C1 segment of cervical spinal cord (tissue), 14 donors: ENCODE measurements at regions not wholly inside any gene's neighbourhood (a gene's known extent, or its start where the extent isn't known, plus 50 kb on each side); places are given as distances from the start of the nearest gene placed in this dataset.

Source experiments
- DNase-seq, 14 donors: peaks; one replicate each; lab custom pipeline; 2025; lab: John Stamatoyannopoulos, UW

- DNase-seq: no peak
Measured at GRCh38 chr7:46032942-46033341, 111.9 kb upstream of the IGFBP3 start.

GRCh38 chr7:46032353-46032752 lies 111.3 kb upstream of the IGFBP3 start:
- DNase-seq: no peak

GRCh38 chr7:46029111-46029704 lies 108.1 kb upstream of the IGFBP3 start:
- no peak for DNase-seq

DNA sequence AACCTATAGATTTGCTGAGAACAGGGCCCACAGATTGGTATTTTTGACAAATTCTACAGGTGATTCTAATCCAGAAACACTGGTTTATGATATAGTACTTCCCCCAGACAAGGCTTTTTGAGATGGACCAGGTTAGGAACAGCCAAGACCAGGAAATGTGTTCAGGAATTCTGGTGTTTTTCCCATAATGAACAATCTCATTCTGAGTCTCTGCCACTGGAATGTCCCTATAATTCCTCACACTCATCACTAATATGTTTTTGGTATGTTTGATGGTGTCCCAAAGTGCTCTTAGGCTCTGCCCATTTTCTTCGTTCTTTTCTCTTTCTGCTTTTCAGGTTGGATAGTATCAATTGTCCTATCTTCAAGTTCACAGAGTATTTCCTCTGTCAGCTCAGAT lies 107.2 kb upstream of the IGFBP3 start:
- no peak for DNase-seq

GRCh38 chr7:46026741-46027140 lies 105.7 kb upstream of the IGFBP3 start:
- DNase-seq: no peak

DNA sequence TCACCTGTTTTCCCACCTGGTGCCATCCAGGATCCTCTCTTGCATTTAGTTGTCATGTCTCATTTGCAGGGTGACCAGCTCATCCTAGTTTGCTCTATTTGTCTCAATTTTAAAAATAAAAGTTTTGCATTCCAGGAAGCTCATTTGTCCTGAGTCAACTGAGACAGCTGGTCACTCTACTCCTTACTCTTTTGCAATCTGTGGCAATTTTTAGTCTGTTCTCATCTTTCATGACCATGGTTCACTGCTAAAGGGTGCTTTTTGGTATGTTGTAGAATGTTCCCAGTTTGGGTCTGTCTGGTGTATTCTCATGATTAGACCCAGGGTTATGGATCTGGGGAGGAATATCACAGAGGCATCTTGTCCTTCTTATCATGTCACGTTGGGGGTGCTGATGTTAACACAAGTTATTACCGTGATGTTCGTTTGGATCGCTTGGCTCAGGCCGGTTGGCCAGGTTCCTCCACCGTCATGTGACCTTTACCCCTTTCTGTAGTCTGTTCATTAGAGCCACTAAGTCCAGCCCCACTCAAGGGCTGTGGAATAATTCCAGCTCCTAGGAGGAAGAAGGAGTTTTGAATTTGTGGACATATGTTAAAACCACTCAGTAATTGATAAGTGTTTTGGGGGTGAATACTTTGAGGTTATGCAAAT lies 103.3 kb upstream of the IGFBP3 start:
- no peak for DNase-seq

DNA sequence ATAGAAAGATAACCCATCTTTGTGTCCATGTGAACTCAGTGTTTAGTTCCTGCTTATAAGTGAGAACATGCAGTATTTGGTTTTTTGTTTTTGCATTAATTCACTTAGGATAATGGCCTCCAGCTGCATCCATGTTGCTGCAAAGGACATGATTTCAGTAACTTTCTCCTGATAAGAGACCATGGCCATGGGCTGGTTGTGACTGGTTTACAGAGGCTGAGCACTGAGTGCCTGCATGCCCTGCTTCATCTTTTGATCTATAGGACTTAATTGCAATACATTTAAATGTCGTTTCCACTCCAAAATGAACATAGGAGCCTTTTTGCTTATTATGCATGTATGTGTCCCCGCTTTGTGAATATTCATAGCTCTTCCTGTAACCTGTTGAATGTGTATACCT lies 101.3 kb upstream of the IGFBP3 start:
- DNase-seq: no peak

- DNase-seq: no peak
Measured at GRCh38 chr7:46015107-46015868, 94.2 kb upstream of the IGFBP3 start.

DNA sequence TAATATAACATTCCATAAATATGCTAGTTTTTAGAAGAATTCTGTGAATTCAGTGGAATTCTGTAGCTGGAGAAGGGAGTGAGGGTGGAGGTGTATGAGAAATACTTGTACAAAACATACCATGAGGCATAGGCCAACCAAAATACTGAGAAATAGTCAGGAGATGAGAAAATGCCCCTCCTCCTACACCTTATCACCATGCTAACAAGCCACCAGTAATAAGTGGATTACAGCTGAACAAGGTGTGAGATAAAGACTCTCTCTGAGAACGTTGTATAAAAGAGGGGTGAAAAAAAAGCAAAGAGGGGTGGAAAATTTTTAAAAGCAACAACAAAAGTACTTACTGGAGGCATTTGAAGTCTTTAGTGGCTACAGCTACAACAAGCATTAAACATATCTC lies 90.4 kb upstream of the IGFBP3 start:
- DNase-seq: no peak

DNA sequence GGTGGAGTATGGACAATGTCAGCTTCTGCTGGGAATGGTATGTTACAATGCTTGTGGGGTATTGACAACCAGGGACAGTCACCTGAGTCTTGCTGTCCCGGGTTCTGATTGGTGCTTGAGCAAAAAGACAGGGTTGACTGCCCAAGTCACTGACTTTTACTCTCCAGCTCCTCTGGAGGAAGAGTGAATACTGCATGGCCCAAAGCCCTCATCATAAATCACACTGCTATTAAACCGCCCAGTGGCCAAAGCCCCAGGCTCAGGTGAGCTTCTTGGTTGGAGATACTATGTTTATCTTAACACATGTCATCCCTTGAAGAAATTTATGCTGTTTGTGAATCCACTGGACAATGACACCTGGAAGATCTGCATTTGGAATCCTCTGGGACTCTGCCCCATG lies 90.0 kb upstream of the IGFBP3 start:
- DNase-seq: no peak

- no peak for DNase-seq
Measured at GRCh38 chr7:46009211-46009610, 88.1 kb upstream of the IGFBP3 start.

- no peak for DNase-seq
Measured at GRCh38 chr7:46007990-46008643, 87.0 kb upstream of the IGFBP3 start.

DNA sequence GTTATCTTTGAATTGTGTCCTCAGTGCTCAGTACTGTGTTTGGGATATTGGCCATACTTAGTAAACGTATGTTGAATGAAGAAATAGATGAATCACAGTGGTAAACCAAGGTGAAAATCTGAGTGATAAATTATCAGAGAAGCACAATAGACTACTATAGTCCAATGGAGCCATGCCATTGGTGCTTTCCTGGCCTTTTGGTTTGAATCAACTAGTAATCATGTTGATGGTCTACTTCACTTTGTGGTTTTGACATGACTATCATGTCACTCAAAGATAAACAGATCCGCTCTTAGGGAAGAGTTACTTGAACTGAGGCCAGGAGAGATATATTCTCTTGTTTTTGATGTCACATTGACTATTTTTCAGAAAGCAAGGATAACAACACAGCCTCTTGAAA lies 86.1 kb upstream of the IGFBP3 start:
- DNase-seq: no peak

GRCh38 chr7:46006723-46007122 lies 85.7 kb upstream of the IGFBP3 start:
- DNase-seq: no peak

GRCh38 chr7:46006212-46006611 lies 85.1 kb upstream of the IGFBP3 start:
- DNase-seq: no peak

DNA sequence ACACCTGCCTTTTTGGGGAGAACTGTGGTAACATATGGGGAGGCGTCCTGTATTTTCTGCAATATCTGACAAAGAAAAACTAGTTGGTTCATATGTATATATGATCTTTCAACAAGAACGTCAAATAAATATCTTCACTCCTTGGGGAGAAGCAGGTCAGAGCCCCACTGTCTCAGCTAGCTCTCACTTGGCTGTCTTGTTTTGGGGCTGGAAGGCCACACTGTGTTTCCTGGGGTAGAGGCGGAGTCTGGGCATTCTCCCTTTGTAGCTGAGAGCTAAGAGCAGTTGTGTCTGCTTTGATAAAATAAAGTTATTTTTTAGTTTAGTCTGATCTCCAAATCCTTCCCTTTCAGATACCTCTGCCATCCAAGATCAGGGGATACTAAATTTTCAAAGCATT lies 83.9 kb upstream of the IGFBP3 start:
- DNase-seq: no peak

DNA sequence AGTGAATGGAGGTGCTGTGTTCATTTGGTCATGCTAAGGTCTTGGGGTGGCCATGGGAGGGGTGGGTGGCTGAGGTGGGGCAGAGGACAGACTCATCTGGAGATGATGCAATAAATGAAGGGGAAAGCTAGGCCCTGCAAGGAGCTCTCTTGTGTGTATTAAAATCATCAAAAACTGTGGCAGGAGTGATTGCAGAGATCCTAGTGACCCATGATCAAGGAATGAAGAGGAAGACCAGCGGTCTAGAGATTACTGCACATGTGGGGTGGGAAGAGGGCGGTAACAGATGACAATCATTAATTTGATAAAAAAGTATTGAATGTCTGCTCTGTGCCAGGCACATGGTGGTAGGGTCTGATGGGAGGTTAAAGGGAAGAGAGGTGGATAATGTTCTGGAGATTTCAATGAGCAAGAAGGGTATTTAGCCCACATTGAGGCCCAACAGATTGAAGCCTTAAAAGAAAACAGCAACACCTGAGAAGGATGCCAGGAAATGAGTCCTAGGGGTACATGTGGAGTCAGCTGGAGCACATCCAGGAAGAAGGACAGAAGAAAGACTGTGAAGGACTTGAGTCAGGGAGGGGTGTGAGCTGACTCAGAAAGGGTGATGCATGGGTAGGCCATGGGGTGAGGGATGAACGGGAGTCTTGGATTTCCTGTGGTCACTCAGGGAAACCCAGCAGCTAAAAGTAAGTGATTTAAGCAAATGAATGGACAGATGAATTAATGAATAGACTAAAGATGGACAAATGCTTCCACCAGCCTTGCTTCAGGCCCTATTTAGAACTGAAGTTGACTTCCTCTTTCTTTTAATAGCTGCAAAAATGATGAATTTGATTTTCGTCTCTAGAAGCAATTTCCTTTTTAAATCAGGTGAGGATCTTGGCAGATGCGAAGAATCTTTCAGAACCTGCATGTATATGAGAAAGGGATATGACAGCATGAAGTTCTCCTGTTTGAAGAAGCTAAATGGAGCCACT lies 83.1 kb upstream of the IGFBP3 start:
- no peak for DNase-seq

GRCh38 chr7:46003161-46003560 lies 82.1 kb upstream of the IGFBP3 start:
- DNase-seq: no peak

DNA sequence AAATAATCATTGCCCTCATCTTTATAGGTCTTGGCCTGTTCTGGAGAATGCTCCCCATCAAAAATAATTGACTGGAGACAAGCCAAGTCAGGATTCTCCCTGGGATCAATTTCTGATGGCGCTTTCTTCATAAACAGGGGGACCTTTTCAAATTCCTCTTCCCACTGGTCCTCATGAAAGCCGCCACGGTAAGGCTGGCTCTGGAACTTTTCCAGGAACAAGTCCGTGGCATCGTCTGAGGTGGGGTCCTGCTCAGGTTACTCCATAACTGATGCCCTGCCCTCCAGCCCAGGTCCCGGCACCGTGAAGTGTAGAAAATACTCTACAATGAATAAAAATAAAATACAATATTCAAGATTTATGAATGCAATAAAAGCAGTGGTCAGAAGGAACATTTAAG lies 79.4 kb upstream of the IGFBP3 start:
- DNase-seq: no peak

DNA sequence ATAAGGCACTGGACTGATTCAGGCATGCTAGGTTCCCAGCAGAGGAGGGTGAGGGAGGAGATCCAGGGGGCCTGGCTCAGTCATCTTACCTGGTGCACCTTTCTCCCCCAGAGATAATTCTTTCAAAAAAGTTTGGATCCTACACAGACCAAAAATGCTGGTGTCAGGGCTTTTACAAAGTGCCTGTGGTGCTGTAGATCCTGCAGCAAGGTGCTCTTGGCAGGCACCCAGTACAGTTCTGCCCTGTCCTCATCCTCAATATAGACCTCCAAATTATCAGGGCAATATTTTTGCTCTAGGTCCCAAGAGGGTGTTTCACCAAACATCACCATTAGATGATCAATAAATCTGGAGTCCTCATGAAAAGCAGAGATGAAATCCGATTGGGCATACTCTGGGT lies 78.5 kb upstream of the IGFBP3 start:
- DNase-seq: no peak

GRCh38 chr7:45998506-45998905 lies 77.4 kb upstream of the IGFBP3 start:
- DNase-seq: no peak
